Upper lobe of left lung (tissue), 4 donors: ENCODE measurements at regions not wholly inside any gene's neighbourhood (a gene's known extent, or its start where the extent isn't known, plus 50 kb on each side); places are given as distances from the start of the nearest gene placed in this dataset.

Experiments
- EP300 ChIP-seq, 4 donors: sonication (generic); formaldehyde crosslinking; IDR thresholded peaks; one replicate each; pipeline ENCODE4 v1.5.1; 2017; ENCODE audit warnings: antibody characterized with exemption in 4 of 4, control low read depth in 2 of 4
- POLR2A ChIP-seq, 4 donors: fragments of 450-650 bp; IDR thresholded peaks; one replicate each; pipeline ENCODE4 v1.5.1; 2016 to 2017; ENCODE audit warnings: antibody characterized with exemption in 4 of 4, mild to moderate bottlenecking in 2 of 4
- POLR2AphosphoS5 ChIP-seq, 2 donors: sonication (generic); formaldehyde crosslinking; IDR thresholded peaks; one replicate each; pipeline ENCODE4 v1.5.1; 2017; ENCODE audit warnings: antibody characterized with exemption in 2 of 2
- TF ChIP-seq, protein P1 (sequence below), 6 experiments: fragments of 450-650 bp in 4 of 6; fragments of 200-600 bp in 2 of 6; sonication (generic) in 2 of 6; IDR thresholded peaks; one replicate each; pipeline ENCODE4 v1.5.1; 2016 to 2019; ENCODE audit warnings: antibody characterized with exemption in 6 of 6

DNA sequence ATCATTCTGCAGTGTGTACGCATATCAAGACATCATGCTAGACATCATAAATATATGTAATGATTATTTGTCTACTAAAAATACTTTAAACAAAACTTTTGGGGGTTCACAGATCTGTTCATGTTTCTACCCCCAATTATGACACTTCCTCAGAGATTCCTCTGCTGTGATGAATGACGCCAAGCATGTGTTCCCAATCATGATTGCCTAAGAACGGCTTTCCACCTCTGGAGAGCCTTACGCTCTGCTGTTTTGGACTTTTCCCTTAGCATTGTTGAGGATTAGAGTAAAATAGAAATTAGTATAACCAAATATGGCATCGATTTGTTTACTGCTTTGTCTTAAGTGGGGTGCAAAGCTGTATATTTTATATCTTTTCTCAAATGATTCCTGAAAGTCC lies 236.3 kb upstream of the IGFBP3 start:
- no peak for TF ChIP-seq POLR2A (IDR thresholded peaks at IDR 0.05)
- TF ChIP-seq, protein P1, sequence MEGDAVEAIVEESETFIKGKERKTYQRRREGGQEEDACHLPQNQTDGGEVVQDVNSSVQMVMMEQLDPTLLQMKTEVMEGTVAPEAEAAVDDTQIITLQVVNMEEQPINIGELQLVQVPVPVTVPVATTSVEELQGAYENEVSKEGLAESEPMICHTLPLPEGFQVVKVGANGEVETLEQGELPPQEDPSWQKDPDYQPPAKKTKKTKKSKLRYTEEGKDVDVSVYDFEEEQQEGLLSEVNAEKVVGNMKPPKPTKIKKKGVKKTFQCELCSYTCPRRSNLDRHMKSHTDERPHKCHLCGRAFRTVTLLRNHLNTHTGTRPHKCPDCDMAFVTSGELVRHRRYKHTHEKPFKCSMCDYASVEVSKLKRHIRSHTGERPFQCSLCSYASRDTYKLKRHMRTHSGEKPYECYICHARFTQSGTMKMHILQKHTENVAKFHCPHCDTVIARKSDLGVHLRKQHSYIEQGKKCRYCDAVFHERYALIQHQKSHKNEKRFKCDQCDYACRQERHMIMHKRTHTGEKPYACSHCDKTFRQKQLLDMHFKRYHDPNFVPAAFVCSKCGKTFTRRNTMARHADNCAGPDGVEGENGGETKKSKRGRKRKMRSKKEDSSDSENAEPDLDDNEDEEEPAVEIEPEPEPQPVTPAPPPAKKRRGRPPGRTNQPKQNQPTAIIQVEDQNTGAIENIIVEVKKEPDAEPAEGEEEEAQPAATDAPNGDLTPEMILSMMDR (IDR thresholded peaks at IDR 0.05), result no peak
- no peak for TF ChIP-seq EP300 (IDR thresholded peaks at IDR 0.05)
- no peak for TF ChIP-seq POLR2AphosphoS5 (IDR thresholded peaks at IDR 0.05)
